ENCODE measurements at regions not wholly inside any gene's neighbourhood (a gene's known extent, or its start where the extent isn't known, plus 50 kb on each side); places are given as distances from the start of the nearest gene placed in this dataset.
"Not testable (repeated sequence)": the region's sequence is repeated elsewhere in the genome, so short reads cannot be mapped to it uniquely, and the experiment has no call there.

DNA sequence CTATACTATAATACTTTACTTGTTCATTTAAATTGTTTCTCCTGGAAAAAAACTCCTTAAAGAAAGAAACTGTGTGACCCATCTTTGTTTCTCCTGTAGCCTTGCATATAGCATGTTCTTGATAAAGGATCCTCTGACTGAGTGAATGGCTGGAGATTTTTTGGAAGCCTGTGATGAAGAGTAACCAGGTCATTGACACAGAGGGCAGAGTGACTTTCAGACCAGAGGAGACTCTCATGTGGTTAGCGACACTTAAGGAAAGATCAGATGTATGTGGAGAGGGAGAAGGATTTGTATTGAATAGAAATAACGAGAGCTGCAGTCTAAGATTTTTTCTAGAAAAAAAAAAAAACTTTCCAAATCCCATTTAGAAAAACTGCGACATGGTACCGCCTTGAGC lies 85.5 kb downstream of the TRIM43 start:
- TF ChIP-seq EZH2phosphoT487 (IDR thresholded peaks at IDR 0.05; ENCODE audit: borderline replicate concordance) (no peak), CBX3 (IDR thresholded peaks at IDR 0.05; ENCODE audit: low read depth) (no peak), SIN3A (IDR thresholded peaks at IDR 0.05; ENCODE audit: low read depth) (no peak)
- TF ChIP-seq, protein P1, sequence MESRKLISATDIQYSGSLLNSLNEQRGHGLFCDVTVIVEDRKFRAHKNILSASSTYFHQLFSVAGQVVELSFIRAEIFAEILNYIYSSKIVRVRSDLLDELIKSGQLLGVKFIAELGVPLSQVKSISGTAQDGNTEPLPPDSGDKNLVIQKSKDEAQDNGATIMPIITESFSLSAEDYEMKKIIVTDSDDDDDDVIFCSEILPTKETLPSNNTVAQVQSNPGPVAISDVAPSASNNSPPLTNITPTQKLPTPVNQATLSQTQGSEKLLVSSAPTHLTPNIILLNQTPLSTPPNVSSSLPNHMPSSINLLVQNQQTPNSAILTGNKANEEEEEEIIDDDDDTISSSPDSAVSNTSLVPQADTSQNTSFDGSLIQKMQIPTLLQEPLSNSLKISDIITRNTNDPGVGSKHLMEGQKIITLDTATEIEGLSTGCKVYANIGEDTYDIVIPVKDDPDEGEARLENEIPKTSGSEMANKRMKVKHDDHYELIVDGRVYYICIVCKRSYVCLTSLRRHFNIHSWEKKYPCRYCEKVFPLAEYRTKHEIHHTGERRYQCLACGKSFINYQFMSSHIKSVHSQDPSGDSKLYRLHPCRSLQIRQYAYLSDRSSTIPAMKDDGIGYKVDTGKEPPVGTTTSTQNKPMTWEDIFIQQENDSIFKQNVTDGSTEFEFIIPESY (IDR thresholded peaks at IDR 0.05; ENCODE audit: extremely low read depth, insufficient replicate concordance, low read length), result no peak
- intact Hi-C loops (cut with micrococcal nuclease), result no loop called here
- ATAC-seq (no peak), DNase-seq (ENCODE audit: low read depth, low spot score) (no peak)
- BruUV-seq (replicated peaks), result no TSS peak
- Histone ChIP-seq H3K9ac (ENCODE audit: low read length) (no peak overlapping the region), H3K36me3 (ENCODE audit: control insufficient read depth in 1 of 2, insufficient read depth in 2 of 2, low read length in 2 of 2) (no peaks in the 10 kb centered on the region), H3K4me2 (ENCODE audit: low read length) (no peak overlapping the region), H3K4me3 (replicated peaks in 1 of 2; ENCODE audit: low read depth in 1 of 2, low read length in 2 of 2) (no peak overlapping the region), H2AFZ (ENCODE audit: low read depth, low read length, poor library complexity, severe bottlenecking) (no peak overlapping the region), H3K27me3 (ENCODE audit: insufficient read depth, low read length) (peaks cover 24% of the 10 kb centered on the region; the same call in 1 of the 2 replicates), H3K79me2 (ENCODE audit: insufficient read depth, low read length) (no peaks in the 10 kb centered on the region), H3K9me2 (ENCODE audit: insufficient read depth) (no peaks in the 10 kb centered on the region), H3K4me1 (ENCODE audit: control insufficient read depth in 1 of 2, insufficient read depth in 2 of 2, low read length in 2 of 2) (no peaks in the 10 kb centered on the region), H3K9me3 (ENCODE audit: control insufficient read depth in 1 of 2, insufficient read depth in 1 of 2, low read depth in 1 of 2, low read length in 2 of 2) (no peaks in the 10 kb centered on the region), H4K20me1 (ENCODE audit: insufficient read depth) (no peaks in the 10 kb centered on the region), H3K27ac (ENCODE audit: low read depth, low read length) (no peak overlapping the region)
- CTCF ChIA-PET, result no interaction called here
- RAD21 ChIA-PET (ENCODE audit: low non-redundant PET in 1 of 2, low total read pairs in 2 of 2, uncharacterized antibody in 2 of 2, unreplicated experiment in 2 of 2), result no interaction called here
- POLR2A ChIA-PET, result no interaction called here

- ATAC-seq; H3K4me2 ChIP-seq (ENCODE audit: low read length); H3K9ac ChIP-seq (ENCODE audit: low read length); DNase-seq (ENCODE audit: low read depth, low spot score); H3K4me3 ChIP-seq (replicated peaks in 1 of 2; ENCODE audit: low read depth in 1 of 2, low read length in 2 of 2); H3K27ac ChIP-seq (ENCODE audit: low read depth, low read length); H3K36me3 ChIP-seq (ENCODE audit: control insufficient read depth in 1 of 2, insufficient read depth in 2 of 2, low read length in 2 of 2); H3K9me3 ChIP-seq (ENCODE audit: control insufficient read depth in 1 of 2, insufficient read depth in 1 of 2, low read depth in 1 of 2, low read length in 2 of 2); H2AFZ ChIP-seq (ENCODE audit: low read depth, low read length, poor library complexity, severe bottlenecking); RAD21 ChIA-PET (ENCODE audit: low non-redundant PET in 1 of 2, low total read pairs in 2 of 2, uncharacterized antibody in 2 of 2, unreplicated experiment in 2 of 2); BruUV-seq (replicated peaks); intact Hi-C loops (cut with micrococcal nuclease); CTCF ChIA-PET; H3K4me1 ChIP-seq (ENCODE audit: control insufficient read depth in 1 of 2, insufficient read depth in 2 of 2, low read length in 2 of 2); H3K9me2 ChIP-seq (ENCODE audit: insufficient read depth); H4K20me1 ChIP-seq (ENCODE audit: insufficient read depth); POLR2A ChIA-PET; H3K79me2 ChIP-seq (ENCODE audit: insufficient read depth, low read length): not testable (repeated sequence)
- H3K27me3 ChIP-seq (ENCODE audit: insufficient read depth, low read length), result peaks cover 24% of the 10 kb centered on the region; the same call in 1 of the 2 replicates
Observed at GRCh38 chr2:95677833-95678232, 86.0 kb downstream of the TRIM43 start.

GRCh38 chr2:95681158-95681557 lies 89.4 kb downstream of the TRIM43 start:
- CTCF ChIA-PET, POLR2A ChIA-PET: not testable (repeated sequence)

GRCh38 chr2:95681589-95682081 lies 89.8 kb downstream of the TRIM43 start:
- H3K9me2 ChIP-seq (ENCODE audit: insufficient read depth); H3K27ac ChIP-seq (ENCODE audit: low read depth, low read length); CTCF ChIA-PET; H3K9ac ChIP-seq (ENCODE audit: low read length); H3K4me3 ChIP-seq (replicated peaks in 1 of 2; ENCODE audit: low read depth in 1 of 2, low read length in 2 of 2); BruUV-seq (replicated peaks); H4K20me1 ChIP-seq (ENCODE audit: insufficient read depth); H3K4me2 ChIP-seq (ENCODE audit: low read length); DNase-seq (ENCODE audit: low read depth, low spot score); H3K9me3 ChIP-seq (ENCODE audit: control insufficient read depth in 1 of 2, insufficient read depth in 1 of 2, low read depth in 1 of 2, low read length in 2 of 2); RAD21 ChIA-PET (ENCODE audit: low non-redundant PET in 1 of 2, low total read pairs in 2 of 2, uncharacterized antibody in 2 of 2, unreplicated experiment in 2 of 2); H3K4me1 ChIP-seq (ENCODE audit: control insufficient read depth in 1 of 2, insufficient read depth in 2 of 2, low read length in 2 of 2); H3K79me2 ChIP-seq (ENCODE audit: insufficient read depth, low read length); POLR2A ChIA-PET; ATAC-seq; H3K27me3 ChIP-seq (ENCODE audit: insufficient read depth, low read length); intact Hi-C loops (cut with micrococcal nuclease); H3K36me3 ChIP-seq (ENCODE audit: control insufficient read depth in 1 of 2, insufficient read depth in 2 of 2, low read length in 2 of 2); H2AFZ ChIP-seq (ENCODE audit: low read depth, low read length, poor library complexity, severe bottlenecking): not testable (repeated sequence)

More at GRCh38 chr2:95681158-95681557, 89.4 kb downstream of the TRIM43 start:
- H3K27ac ChIP-seq (ENCODE audit: low read depth, low read length); H3K4me1 ChIP-seq (ENCODE audit: control insufficient read depth in 1 of 2, insufficient read depth in 2 of 2, low read length in 2 of 2); intact Hi-C loops (cut with micrococcal nuclease); DNase-seq (ENCODE audit: low read depth, low spot score); H3K36me3 ChIP-seq (ENCODE audit: control insufficient read depth in 1 of 2, insufficient read depth in 2 of 2, low read length in 2 of 2); H4K20me1 ChIP-seq (ENCODE audit: insufficient read depth); ATAC-seq; H3K9me2 ChIP-seq (ENCODE audit: insufficient read depth); H2AFZ ChIP-seq (ENCODE audit: low read depth, low read length, poor library complexity, severe bottlenecking); H3K9ac ChIP-seq (ENCODE audit: low read length); H3K27me3 ChIP-seq (ENCODE audit: insufficient read depth, low read length); H3K79me2 ChIP-seq (ENCODE audit: insufficient read depth, low read length); RAD21 ChIA-PET (ENCODE audit: low non-redundant PET in 1 of 2, low total read pairs in 2 of 2, uncharacterized antibody in 2 of 2, unreplicated experiment in 2 of 2); BruUV-seq (replicated peaks); H3K9me3 ChIP-seq (ENCODE audit: control insufficient read depth in 1 of 2, insufficient read depth in 1 of 2, low read depth in 1 of 2, low read length in 2 of 2); H3K4me3 ChIP-seq (replicated peaks in 1 of 2; ENCODE audit: low read depth in 1 of 2, low read length in 2 of 2); H3K4me2 ChIP-seq (ENCODE audit: low read length): not testable (repeated sequence)

Data from HCT116 (cell line).